GM10266 (cell line): ENCODE measurements at regions not wholly inside any gene's neighbourhood (a gene's known extent, or its start where the extent isn't known, plus 50 kb on each side); places are given as distances from the start of the nearest gene placed in this dataset.

ENCODE experiments used
- DNase-seq: peaks from one replicate; pipeline ENCODE4 v3.0.0; 2012; ENCODE audit errors: extremely low spot score
- TF ChIP-seq, protein P1 (sequence below): IDR thresholded peaks from 2 replicates; pipeline ENCODE4 v1.5.1; 2012; ENCODE audit warnings: mild to moderate bottlenecking, low read depth; ENCODE audit not compliant: control insufficient read depth, insufficient read depth; ENCODE audit errors: missing control alignments

DNA sequence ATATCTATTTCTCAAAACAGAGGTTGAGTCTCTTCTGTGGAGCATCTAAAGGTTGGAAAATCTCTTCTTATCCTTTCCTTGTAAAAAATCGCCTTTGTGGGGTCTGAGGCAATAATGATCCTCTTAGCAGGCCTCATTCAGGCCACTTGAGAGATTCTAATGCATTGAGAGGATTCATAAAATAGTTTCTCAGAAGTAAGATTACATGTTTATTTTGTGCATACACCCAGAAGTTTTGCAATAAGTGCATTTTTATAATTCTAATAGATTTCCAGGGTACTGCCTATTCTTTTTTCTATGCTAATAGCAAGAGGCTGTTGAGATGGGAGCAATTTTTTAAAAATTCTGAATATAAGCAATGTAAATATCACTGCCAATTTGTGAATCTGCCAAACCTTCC, 342.2 kb upstream of the KLF12 start:
- no peak for DNase-seq
- TF ChIP-seq, protein P1, sequence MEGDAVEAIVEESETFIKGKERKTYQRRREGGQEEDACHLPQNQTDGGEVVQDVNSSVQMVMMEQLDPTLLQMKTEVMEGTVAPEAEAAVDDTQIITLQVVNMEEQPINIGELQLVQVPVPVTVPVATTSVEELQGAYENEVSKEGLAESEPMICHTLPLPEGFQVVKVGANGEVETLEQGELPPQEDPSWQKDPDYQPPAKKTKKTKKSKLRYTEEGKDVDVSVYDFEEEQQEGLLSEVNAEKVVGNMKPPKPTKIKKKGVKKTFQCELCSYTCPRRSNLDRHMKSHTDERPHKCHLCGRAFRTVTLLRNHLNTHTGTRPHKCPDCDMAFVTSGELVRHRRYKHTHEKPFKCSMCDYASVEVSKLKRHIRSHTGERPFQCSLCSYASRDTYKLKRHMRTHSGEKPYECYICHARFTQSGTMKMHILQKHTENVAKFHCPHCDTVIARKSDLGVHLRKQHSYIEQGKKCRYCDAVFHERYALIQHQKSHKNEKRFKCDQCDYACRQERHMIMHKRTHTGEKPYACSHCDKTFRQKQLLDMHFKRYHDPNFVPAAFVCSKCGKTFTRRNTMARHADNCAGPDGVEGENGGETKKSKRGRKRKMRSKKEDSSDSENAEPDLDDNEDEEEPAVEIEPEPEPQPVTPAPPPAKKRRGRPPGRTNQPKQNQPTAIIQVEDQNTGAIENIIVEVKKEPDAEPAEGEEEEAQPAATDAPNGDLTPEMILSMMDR, result no peak

GRCh38 chr13:74466864-74467263, 332.7 kb upstream of the KLF12 start:
- TF ChIP-seq, protein P1, result no peak
- no peak for DNase-seq

DNA sequence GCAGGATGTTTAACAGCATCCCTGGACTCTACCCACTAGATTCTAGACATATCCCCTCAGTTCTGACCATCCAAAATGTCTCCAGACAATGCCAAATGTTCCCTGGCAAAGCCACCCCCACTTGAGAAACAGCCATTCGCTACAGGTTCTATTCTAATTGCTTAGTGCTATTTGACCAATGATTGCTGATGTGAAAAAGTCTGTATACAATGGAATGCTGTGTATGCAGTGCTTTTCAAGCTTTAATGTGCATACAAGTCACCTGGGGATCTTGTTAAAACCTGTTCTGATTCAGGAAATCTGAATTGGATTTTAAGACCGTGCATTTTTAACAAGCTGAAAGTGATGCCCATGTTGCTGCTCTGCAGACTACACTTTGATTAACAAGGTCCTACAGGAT, 331.8 kb upstream of the KLF12 start:
- DNase-seq, result no peak
- TF ChIP-seq, protein P1, result no peak

DNA sequence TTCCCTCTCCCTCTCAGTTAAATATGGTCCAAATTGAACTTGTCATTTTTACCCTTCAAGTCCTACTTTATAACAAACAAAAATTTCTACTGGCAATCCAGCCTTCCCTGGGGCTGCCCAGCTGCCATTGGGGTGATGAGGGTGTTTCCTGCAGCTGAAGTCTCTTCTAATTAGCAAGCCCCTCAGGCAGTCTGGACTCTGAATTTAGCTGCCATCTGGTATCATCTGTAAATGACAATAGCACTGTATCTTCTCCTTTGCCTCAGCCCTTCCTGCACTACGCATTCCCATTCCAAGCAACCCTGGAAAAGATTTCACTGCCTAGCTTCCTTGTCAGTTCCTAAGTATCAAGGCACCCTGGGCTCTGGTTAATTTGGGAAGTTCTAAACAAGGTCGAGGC, 331.1 kb upstream of the KLF12 start:
- DNase-seq, result no peak
- TF ChIP-seq, protein P1, result no peak

DNA sequence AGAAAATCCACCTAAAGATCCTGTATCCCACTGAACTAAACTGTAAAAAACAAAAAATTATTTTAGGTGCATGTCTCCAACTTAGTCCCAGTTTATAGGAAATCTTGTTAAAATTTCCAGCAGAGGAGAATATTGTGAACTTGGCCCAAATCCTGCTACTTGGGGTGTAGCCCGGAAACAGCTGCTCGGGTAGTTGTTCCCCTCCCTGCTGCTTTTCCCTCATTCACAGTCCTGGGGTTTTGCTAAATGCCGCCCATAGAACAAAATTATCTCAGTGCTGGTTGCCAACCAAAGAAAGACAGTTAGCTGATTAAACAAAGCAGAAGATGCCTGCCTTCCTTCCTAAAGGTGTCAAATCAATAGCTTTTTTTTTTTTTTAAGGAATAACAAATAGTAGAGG, 330.5 kb upstream of the KLF12 start:
- TF ChIP-seq, protein P1, result no peak
- DNase-seq, result no peak

DNA sequence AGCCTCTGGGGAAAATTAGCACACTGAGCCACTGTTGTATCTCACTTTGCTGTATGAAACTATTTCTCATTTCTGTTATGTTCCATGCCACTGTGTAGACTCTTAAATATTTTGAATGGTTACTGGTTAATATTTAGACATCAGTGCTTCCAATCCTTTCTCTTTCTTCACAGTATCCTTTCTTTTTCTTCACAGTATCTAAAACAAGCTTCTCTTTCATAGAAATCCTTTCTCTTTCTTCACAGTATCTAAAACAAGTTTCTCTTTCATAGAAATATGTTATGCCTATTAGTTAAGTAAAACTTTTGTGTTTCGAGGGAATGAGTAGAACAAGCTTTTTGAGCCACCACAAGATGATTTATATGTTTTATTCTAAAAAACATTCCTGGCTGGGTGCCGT, 326.8 kb upstream of the KLF12 start:
- TF ChIP-seq, protein P1, result no peak
- DNase-seq, result no peak

- TF ChIP-seq, protein P1, result no peak
- DNase-seq, result no peak
Observed at GRCh38 chr13:74452881-74453280, 318.7 kb upstream of the KLF12 start.

DNA sequence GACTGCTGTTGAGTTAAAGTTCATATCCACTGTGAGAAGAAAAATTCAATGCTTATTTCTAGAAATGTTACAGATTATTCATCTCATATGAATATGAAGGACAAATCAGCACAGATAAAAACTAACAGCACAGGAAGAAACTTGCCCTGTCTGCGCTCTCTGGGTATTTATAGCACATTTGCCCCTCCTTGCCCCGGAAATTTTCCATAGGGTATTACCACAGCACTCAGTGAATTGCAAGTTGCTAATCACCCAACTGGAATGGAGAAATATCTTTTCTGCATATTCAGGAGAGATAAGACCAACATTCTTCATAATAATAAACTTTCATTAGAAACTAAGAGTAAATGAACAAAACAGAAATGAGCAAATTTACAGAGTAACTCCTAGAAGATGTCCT, 318.0 kb upstream of the KLF12 start:
- no peak for DNase-seq
- TF ChIP-seq, protein P1, result no peak
